Cerebellar cortex (tissue), 1 donor: ENCODE measurements at regions not wholly inside any gene's neighbourhood (a gene's known extent, or its start where the extent isn't known, plus 50 kb on each side); places are given as distances from the start of the nearest gene placed in this dataset.

Source experiments
- DNase-seq: peaks from one replicate; pipeline ENCODE4 v3.0.0-alpha.2; 2015; ENCODE audit warnings: low spot score

DNA sequence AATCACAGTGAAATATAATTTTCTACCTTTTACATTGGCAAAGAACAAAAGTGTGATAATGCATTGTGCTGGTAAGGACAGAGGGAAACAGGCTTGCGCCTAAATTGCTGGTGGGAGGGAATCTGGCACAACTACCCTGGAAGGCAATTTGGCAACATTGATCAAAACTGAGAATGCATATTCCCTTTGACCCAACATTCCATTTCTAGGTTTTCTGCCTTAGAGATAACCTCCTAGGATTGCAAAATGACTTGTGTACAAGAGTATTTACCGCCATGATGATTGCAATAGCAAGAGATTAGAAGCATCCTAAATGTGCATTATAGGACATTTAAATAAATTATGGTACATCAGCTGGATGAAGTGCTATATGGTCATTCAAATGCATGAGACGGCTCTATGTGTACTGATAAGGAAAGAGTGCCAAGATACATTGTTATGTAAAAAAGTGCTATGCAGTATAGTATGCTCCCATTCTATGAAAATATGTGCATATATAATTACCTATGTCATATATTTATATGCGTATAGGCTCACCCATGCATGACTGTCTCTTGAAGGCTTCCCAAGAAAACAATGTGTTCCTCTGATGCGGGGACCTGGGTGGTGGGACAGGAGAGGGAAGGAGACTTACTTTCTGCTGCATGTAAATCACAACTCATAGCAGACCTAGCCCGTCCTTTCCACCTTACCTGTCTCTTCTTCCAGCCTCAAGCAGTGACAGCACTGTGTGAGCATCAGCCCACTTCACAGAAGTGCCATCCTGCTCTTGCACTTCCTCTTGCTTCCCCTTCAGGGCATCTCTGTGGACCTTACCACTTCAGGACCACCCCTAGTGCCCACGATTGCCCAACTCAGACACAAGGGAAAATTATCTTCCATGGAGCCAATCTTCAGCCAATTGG lies 249.9 kb upstream of the TLE3 start:
- no peak for DNase-seq

DNA sequence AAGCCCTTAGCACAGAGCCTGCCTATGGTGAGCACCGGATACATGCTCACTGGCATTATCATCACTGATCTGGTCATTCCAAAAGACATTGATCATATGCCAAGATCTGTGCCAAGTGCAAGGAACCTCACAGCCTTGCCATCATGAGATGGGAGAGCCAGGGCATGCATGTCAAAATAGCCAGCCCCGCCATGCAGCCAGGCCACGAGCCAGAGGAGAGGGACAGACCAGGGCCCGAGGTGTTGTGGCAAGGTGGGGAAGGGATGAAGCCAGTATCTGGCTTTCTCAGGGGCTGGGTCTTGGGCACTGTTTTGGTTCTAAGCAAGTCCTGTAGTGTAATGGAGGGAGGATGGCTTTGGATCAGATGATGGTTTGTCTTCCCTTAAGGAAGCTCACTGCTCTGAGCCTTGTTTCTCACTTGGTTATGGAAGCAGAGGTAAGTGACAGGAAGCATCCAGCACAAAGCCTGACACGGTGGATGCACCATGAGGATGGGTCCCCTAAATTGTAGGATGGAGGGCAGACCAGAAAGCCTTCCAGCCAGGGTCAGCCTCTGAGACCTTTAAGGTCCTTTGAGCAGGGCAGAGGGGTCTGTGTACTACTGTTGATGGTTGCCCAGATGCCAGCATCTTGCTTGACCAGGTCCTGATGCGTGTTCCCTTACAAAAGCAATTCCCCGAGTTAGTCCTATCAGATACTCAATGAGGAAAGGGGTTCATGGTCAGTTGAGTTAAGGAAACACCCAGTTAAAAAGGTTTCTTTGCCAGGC lies 247.7 kb upstream of the TLE3 start:
- no peak for DNase-seq

DNA sequence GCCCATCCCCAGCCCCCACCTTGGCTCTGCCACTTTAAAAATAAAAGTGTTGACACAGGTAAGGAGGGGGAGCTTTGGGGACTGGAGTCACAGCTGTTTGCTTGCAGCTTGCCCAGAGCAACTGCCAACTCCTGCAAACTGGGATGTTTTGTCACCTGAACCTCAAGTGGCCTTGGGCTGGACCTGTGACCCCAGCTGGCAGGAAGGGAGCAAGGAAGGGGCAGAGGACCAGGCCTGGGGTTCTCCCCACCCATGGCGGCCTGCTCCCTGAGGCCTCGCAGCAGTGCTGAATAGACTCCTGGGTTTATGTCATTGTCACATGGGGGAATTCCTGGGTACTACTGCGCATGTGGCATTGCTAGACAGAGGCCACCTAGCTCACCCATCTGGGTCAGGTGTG lies 246.9 kb upstream of the TLE3 start:
- no peak for DNase-seq

DNA sequence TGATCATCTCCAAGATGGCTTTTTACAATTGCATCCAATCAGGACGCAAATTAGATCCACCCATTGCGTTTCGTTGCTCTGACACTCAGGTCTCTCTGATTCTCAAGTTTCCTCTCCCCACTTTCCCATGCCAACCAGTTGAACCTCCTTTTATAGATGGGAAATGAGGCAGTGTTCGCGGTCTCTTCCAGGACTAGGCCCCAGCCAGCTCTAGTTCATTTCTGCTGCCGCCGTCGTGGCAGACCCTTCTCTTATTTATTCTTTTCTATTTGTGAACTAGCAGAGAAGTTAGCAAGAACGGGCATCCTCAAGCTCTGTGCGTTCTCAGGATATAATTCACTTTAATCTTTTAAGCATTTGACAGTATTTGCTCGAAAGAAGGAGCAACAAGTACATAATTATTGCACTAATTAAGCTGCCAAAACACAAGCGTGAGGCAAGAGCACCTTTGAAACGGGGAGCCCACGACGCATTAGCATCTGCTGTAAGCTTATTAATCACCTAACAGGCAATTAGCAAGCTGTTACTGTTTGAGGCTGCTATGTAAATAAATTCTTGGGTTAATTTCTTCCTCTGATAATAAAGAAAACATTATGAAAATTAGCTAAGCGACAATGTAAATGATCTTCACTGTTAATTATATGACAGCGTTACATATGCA lies 246.4 kb upstream of the TLE3 start:
- DNase-seq, result no peak

DNA sequence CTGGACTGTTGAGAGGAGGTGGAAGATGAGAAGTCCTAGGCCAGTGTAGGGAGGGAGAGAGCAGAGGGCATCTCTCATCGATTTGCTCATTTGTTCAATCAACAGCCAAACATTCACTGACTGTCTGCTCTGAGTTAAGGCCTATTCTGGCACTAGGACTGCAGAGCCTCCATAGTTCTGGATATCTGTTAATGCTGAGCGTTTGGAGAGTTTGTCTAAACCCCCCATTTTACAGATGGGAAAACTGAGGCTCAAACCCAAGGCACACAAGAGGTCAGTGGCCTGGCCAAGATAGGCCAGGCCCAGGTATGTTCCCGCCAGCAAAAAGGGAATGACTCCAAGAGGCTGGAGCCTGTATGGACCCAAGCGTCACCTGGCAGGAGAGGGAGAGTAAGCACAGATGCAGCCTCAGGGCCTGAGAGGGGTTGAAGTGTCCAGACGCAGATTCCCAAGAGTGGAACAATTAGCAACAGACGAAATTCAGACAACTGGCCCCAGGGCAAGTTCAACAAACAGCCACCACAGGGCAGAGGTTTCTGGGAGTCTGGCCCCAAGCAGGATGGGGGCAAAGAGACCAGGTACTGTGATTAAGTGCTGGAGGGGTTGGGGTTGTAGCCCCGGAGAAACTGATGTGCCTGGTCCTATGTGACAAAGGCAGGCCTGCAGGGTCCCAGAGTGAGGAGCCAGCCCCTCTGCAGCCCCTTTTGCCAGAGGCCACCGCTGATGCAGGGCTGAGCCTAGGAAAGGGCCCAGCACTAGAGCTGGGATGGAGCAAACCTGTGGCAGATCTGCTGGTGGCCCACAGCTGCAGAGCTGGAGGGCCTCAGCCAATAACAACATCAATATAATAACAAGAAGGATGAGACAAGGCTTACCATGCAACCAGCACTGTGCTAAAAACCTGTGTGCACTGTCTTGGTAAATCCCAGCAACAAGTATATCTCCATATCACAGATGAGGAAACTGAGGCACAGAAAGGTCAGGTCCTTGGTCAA lies 245.1 kb upstream of the TLE3 start:
- DNase-seq, result no peak

DNA sequence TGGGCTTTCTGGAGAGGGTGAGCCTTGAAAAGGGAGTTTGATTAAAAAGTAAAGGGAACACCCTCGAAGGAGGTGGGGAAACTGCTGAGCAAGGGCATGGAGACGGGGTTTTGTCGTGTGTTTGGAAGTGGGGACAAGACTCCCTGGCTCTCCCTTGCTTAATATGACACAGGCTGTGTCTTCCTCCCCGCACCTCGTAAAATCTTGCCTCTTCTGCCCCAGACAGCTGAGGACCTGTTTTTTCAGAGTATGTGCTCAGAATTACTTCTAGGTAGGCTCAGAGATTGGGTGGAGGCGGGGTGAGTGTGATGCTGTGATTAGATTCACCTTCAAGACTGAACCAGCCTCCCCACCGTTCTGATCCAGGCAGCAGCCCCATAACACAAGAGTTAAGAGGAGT lies 244.4 kb upstream of the TLE3 start:
- DNase-seq, result no peak

DNA sequence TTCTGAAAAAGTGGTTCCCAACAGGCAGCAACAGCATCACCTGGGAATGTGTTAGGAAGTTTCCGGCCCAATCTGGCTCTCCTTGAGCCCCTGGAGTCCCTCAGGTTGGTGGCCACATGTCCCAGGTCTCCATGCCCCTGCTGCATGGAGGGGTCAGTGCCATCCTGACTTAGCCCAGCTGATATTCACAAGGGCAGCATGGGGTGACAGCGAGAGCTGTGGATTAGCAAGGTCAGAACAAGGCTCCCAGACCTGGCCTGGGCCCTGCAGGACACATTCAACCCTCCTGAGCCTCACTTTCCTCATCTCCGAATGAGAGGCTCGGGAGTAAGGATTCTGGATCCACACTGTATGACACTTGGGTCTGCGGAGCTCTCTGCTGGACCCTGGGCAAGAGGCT lies 243.8 kb upstream of the TLE3 start:
- DNase-seq, result no peak

DNA sequence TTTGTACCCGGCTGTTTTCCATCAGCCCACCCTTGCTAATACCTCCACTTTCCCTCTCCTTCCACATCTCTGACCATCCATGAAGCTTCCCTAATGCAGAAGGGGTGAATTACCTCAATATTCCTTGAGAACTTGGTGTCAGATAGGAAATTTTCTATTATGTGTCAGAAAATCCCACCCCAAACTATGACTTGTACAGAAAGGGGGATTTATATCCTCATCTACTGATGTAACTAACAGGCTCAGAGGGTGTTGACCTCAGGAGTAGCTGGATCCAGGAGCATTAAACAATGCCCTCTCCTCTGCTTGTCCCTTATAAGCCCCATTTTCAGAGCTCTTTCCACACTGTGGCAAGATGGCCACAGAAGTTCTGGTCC lies 242.8 kb upstream of the TLE3 start:
- DNase-seq, result no peak

DNA sequence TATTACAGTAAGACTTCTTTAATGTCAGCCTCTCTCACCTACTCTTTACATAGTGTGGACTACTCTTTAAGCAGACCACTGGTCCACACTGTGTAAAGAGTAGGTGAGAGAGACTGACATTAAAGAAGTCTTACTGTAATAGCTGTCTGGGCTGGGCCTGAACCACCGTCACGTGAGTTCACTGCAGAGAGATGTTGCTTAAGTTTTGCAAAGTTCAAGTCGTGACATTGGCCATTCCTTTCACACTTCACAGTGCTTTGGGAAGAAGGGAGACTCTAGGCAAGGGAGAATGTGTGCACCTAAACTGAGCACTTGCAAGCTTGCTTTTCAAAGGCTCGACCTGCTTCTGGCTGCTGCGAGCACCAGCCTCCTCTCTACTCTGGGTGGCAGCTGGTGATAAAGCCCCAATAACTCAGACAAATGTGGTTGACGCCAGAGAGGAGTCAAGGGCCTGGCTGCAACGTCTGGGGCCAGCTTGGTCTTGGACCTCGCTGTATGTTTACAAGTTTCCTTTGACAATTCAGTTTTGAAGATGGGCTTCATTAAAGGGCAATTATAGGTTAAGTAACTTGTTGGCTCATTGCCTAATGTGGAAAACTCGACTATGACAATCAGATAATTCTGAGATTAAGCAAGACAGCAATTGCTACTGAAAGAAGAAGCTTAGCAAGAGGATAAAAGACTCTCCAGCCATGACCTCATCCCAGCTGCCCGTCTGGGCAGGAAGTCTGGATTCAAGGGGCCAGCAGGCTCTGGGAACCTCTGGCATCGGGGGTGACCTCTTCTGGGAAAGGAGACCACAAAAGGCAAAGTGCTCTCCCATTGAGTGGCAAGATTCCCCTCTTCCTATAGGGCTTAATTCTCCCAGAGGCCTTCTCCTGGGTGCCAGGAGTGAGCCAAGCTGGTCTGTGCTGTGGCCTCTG lies 242.1 kb upstream of the TLE3 start:
- DNase-seq, result no peak

DNA sequence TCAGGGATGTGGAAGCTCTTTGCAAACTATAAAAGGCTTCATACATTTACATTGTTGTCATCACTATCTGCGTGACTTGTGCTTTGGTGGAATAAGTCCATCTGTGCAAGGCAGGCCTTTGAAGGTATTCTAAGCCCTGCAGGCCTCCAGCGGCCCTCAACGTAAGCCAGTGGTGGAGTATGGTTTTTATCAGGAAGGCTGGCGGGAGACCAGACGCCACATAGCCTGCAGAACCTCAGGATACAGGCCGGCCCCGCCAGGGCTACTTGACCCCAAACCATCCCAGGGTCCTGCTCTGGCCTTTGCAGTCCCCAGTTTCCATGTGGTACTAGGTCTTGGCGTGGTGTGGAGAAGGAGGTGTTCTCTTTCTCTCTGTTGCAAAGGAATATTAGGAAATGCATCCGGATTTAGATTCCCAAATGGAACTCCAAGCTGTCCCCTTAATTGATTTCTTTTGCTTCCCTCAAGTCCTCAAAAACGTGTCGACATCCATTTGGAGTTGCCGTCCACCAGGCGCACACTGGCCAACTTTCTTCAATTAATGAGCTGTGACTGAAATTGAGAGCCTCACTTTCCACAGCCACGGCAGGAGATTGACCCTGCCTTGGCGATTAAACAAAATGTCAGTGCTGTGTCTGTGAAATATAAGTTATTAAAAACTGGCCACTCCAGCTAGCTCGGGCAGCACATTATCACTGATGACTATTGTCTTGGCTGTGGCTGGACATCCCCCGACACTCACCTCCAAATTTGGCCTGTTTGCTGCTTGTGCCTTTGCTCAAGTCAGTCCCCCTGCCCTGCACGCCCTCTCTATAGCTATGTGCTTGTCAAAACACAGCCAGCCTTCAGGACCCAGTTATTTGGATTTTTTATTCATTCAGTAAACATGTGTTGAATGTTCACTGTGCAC lies 239.8 kb upstream of the TLE3 start:
- DNase-seq, result no peak

DNA sequence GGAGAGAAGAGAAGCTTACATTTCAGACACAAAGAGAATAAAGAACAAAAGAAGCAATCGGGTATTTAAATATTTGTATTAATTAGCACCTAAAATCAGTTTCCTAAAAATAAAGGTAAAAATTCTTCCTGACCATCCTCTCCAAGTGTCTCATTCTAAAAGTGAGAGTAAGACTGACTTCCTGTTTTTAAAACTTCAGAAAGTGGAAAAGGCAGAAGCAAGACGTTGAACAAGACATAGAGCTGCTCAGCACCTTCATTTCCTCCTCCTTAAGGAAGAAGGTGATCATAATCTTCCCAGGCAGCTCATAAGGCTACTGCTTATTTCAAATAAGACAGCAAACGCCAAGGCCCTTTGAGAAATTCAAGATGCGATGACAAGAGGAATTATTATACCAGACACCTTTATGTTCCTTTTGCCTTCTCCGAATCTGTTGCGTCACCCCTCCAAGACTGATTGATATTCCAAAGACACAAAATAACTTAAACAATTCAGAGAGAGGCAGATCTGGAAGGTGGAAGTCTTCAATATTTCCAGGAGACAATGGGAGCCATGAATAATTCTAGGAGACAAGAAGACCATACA lies 238.8 kb upstream of the TLE3 start:
- DNase-seq, result no peak

DNA sequence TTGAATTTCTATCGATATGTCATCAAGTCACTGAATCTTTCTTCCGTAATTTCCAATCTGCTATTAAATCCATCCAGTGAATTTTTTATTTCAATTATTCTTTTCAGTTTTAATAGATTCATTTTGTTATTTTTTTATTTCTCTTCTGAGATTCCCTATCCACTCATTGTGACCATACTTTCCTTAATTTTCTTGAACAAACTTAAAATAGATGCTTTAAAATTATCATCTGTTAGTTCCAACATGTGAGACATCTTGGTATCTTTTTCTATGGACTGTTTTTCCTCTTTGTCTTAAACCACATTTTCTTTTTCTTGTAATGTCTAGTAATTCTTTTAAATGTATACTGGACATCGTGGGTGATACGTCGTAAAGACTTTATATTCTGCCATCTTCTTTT lies 236.6 kb upstream of the TLE3 start:
- DNase-seq, result no peak

DNA sequence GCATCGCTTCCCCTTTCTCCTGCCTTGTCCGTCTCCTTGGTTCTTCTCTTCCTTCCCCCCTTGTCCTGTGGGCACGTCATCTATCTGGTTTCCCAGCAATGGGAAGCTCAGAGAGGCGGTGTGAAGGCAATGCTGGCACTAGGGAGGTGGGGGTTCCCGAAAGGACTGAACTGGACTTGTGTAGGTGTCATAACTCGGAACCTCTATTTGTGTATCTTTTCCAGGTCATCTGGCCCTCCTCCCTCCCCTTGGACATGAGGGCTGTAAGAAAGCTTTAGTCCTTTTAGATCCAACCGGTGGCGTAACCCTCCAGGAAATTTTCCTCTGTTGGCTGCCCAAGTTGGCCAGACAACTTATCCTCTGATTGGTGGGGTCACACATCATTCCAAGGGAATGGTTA lies 231.5 kb upstream of the TLE3 start:
- no peak for DNase-seq

DNA sequence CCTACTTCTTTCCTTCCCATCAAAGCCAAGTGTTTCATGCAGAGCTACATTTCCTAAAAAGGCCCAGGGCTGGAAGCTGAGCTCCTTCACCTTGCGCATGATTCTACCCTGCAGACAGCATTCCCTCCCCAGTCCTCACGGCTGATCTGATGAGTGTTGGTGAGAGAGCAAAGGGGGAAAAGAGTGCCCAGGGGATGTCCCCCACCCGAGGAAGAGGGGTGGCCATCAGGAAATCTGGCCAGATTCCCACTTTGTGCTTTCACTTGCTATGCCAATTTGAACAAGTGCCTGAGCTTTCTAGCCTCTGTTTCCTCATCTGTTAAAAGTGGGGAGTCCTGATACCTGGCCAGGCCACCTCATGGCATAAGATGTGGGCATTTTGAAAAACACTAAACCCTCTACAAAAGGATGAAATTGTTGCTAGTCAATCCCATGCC lies 231.0 kb upstream of the TLE3 start:
- DNase-seq, result no peak

DNA sequence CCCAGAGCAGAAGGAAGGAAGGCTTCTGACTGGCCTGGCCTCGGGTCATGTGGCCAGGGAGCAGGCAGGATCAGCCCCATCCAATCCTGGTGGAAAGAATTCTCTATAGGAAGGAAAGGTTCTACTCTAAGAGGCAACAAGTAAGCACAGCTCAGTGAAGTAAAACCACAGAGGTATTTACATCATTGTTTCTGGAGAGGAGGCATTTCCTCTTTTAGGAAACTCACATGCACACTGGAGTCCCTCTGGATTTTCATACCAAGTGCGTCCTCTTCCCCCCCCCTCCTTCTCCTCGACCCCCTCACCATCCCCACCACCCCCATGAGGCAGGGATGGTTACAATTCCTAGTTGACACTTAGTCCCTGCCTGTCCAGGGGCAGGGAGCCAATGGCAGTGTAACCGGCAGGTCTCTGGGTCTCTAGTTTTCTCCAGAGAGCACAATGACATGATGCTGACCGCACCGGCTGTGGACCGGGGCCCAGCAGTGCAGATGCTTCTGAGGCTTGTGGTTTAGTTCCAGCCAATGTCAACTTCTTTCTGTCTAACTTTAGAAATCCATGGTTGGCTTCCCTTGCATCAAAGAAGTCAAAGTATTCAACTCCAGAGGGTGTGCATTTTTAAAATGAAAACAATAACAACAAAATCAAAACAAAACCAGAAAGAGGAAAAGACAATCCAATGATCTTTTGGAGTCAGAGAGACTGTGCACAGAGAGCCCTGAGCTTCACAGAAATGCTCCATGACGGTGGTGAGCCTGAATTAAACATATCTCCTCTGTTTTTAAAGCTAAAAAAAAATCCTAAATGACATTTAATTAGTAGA lies 230.3 kb upstream of the TLE3 start:
- no peak for DNase-seq

DNA sequence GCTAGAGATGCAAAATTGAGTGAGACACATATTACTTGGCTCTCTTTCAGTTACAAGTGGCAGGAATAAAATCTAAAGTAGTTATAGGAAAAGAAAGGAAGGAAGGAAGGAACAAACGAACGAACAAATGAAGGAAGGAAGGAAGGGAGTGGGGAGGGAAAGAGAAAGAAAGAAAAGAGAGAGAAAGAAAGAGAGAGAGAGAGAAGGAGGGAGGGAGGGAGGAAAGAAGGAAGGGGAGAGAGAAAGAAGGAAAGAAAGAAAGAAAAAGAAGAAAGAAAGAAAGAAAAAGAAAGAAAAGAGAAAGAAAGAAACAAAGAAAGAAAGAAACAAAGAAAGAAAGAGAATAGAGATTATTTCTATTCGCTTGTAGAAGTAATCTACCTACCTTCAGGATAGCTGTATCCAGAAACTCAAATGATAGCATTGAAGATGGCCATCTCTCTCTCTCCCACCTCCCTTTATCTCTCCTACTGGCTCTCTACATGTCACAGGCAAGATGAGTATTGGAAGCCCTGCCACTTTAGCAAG lies 229.7 kb upstream of the TLE3 start:
- DNase-seq, result no peak

DNA sequence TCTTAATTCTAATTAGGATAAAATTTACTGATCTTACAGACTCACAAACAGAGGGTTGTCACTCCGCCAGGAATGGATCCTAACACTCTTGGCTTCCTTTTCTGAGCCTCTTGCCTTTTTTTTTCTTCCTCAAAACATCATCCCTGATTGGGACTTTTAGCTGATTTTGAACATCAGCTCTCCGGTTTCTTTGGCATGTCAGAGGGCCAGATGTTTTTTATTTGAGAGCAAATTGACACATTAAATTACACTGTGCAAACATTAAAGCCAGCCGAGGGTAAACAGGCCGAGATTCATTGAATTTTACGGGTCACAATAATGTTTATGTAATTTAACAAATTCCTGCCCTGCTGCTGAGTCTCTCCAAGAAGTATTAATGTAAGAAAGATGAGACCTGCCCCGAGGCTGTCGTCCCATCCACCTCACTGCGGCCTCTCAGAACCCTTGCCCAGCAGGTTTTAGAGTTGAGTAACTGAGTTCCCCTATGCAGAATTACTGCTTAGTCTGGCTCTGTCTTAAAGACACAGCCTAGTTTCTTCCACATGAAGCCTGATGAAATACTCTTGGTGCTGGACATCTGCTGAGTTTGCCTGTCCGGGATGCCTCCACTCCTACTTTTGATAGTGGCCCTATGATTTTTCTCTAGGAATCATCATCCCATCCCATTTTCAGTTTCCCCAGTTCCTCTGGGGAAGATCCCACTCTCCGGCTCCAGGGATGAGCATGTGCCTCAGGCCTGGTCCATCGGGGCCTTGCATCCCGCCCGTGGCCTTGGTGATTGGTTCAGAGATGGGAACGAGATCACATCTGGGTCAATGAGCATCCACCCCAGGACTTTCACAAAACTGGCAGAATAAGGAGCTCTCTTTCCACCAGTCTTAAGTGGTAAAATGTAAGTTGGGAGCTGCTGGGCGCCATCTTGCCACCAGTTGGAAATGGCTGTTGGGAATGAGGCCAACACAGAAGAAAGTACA lies 226.6 kb upstream of the TLE3 start:
- no peak for DNase-seq
